Peyer's patch (tissue), 4 donors: ENCODE measurements at regions not wholly inside any gene's neighbourhood (a gene's known extent, or its start where the extent isn't known, plus 50 kb on each side); places are given as distances from the start of the nearest gene placed in this dataset.

Source experiments
- POLR2A ChIP-seq, 2 donors: fragments of 450-650 bp; IDR thresholded peaks; one replicate each; pipeline ENCODE4 v1.5.1; 2017; ENCODE audit warnings: antibody characterized with exemption in 2 of 2, mild to moderate bottlenecking in 2 of 2, moderate library complexity in 2 of 2
- TF ChIP-seq, protein P1 (sequence below), 6 experiments: fragments of 450-650 bp in 4 of 6; fragments of 200-600 bp in 2 of 6; sonication (generic) in 1 of 6; IDR thresholded peaks; one replicate each; pipeline ENCODE4 v1.5.1; 2017 to 2019; ENCODE audit warnings: antibody characterized with exemption in 6 of 6, mild to moderate bottlenecking in 3 of 6, moderate library complexity in 1 of 6

GRCh38 chr20:4593149-4593525 lies 93.1 kb upstream of the PRNP start:
- TF ChIP-seq POLR2A (IDR thresholded peaks at IDR 0.05): no peak
- TF ChIP-seq, protein P1, sequence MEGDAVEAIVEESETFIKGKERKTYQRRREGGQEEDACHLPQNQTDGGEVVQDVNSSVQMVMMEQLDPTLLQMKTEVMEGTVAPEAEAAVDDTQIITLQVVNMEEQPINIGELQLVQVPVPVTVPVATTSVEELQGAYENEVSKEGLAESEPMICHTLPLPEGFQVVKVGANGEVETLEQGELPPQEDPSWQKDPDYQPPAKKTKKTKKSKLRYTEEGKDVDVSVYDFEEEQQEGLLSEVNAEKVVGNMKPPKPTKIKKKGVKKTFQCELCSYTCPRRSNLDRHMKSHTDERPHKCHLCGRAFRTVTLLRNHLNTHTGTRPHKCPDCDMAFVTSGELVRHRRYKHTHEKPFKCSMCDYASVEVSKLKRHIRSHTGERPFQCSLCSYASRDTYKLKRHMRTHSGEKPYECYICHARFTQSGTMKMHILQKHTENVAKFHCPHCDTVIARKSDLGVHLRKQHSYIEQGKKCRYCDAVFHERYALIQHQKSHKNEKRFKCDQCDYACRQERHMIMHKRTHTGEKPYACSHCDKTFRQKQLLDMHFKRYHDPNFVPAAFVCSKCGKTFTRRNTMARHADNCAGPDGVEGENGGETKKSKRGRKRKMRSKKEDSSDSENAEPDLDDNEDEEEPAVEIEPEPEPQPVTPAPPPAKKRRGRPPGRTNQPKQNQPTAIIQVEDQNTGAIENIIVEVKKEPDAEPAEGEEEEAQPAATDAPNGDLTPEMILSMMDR (IDR thresholded peaks at IDR 0.05): no peak
